Activated B cell treated with CpG ODN at 0.5 μM for 24 hours (primary cell): ENCODE measurements at regions not wholly inside any gene's neighbourhood (a gene's known extent, or its start where the extent isn't known, plus 50 kb on each side); places are given as distances from the start of the nearest gene placed in this dataset.

Experiments used
- ATAC-seq: fragments of 200-7000 bp; cut with Tn5 transposase; one replicate; pipeline ENCODE4 v1.10.0; 2021; ENCODE audit warnings: low read depth, mild to moderate bottlenecking, moderate library complexity
- CTCF ChIA-PET: fragments of 350-600 bp; sonication (Branson Sonifier 250); formaldehyde crosslinking; loops from one replicate; lab custom pipeline; 2021; ENCODE audit warnings: antibody characterized with exemption; lab: Charles Lee
- POLR2A ChIA-PET: fragments of 350-600 bp; sonication (Branson Sonifier 250); formaldehyde crosslinking; loops from one replicate; lab custom pipeline; 2021; ENCODE audit warnings: antibody characterized with exemption; lab: Charles Lee
- DNase-seq: peaks from one replicate; pipeline ENCODE4 v3.0.0; 2022
- H3K27ac Mint-ChIP-seq: one replicate; pipeline ENCODE4 v1.8.0; 2020; ENCODE audit warnings: mixed read lengths
- H3K27me3 Mint-ChIP-seq: one replicate; pipeline ENCODE4 v1.8.0; 2021; ENCODE audit warnings: mixed read lengths
- H3K36me3 Mint-ChIP-seq: one replicate; pipeline ENCODE4 v1.8.0; 2021; ENCODE audit warnings: low read depth, mixed read lengths
- H3K4me1 Mint-ChIP-seq: one replicate; pipeline ENCODE4 v1.8.0; 2021; ENCODE audit warnings: mixed read lengths
- H3K4me3 Mint-ChIP-seq: one replicate; pipeline ENCODE4 v1.8.0; 2020; ENCODE audit warnings: mild to moderate bottlenecking, mixed read lengths
- H3K9me3 Mint-ChIP-seq: one replicate; pipeline ENCODE4 v1.8.0; 2020; ENCODE audit warnings: mixed read lengths
- intact Hi-C: fragments of 100-400 bp; cut with micrococcal nuclease; formaldehyde crosslinking; loops from one replicate; pipeline ENCODE4 v1.15.1; 2024
- TF ChIP-seq, protein P1 (sequence below): fragments of 200-600 bp; IDR thresholded peaks from one replicate; pipeline ENCODE4 v1.8.0; 2022; ENCODE audit warnings: antibody characterized with exemption, mild to moderate bottlenecking

GRCh38 chr3:189502256-189502655 is 128.9 kb upstream of the TP63 start:
- TF ChIP-seq, protein P1, sequence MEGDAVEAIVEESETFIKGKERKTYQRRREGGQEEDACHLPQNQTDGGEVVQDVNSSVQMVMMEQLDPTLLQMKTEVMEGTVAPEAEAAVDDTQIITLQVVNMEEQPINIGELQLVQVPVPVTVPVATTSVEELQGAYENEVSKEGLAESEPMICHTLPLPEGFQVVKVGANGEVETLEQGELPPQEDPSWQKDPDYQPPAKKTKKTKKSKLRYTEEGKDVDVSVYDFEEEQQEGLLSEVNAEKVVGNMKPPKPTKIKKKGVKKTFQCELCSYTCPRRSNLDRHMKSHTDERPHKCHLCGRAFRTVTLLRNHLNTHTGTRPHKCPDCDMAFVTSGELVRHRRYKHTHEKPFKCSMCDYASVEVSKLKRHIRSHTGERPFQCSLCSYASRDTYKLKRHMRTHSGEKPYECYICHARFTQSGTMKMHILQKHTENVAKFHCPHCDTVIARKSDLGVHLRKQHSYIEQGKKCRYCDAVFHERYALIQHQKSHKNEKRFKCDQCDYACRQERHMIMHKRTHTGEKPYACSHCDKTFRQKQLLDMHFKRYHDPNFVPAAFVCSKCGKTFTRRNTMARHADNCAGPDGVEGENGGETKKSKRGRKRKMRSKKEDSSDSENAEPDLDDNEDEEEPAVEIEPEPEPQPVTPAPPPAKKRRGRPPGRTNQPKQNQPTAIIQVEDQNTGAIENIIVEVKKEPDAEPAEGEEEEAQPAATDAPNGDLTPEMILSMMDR: no peak
- Mint-ChIP-seq H3K4me1 (peaks cover 2% of the 10 kb centered on the region), H3K36me3 (no peaks in the 10 kb centered on the region), H3K4me3 (no peak overlapping the region), H3K27me3 (peaks cover 2% of the 10 kb centered on the region), H3K9me3 (peaks cover 5% of the 10 kb centered on the region), H3K27ac (no peak overlapping the region)
- ChIA-PET POLR2A (no interaction called here), CTCF (no interaction called here)
- no peak for ATAC-seq
- DNase-seq: no peak
- intact Hi-C loops: no loop called here

DNA sequence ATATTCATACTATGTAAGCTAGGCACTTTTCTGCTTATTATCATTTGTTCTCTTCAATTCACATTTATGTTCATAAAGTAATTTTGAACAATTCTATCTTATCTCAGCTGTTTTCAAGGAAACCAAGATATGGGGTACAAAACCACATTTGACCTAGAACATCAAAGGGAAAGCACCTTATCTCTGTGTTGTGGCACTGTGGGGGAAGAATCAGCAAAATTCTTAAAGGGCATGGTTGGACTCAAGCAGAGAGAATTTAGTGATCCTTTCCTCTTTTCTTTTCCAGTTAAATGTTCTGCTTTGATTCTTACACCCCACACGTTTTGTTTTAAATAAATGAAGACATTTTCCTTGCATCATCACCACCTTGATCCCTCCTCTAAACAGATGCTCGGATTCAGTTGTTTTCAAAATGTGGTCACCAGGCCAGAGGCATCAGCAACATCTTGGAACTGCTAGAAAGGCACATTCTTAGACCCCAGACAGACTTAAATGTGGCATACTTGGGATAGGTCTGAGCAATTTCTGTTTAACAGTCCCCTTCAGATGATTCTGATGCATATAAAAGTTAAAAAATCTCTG is 128.4 kb upstream of the TP63 start:
- intact Hi-C loops: no loop called here
- TF ChIP-seq, protein P1: no peak
- Mint-ChIP-seq H3K36me3 (no peaks in the 10 kb centered on the region), H3K27me3 (peaks cover 2% of the 10 kb centered on the region), H3K9me3 (peaks cover 5% of the 10 kb centered on the region), H3K4me1 (peaks cover 2% of the 10 kb centered on the region), H3K4me3 (no peak overlapping the region), H3K27ac (no peak overlapping the region)
- CTCF ChIA-PET: no interaction called here
- DNase-seq (no peak), ATAC-seq (no peak)
- POLR2A ChIA-PET: no interaction called here

GRCh38 chr3:189507856-189508255 is 123.3 kb upstream of the TP63 start:
- ChIA-PET POLR2A (no interaction called here), CTCF (no interaction called here)
- TF ChIP-seq, protein P1: no peak
- H3K9me3 Mint-ChIP-seq: no peaks in the 10 kb centered on the region
- ATAC-seq: no peak
- H3K27me3 Mint-ChIP-seq: peaks cover 2% of the 10 kb centered on the region
- peaks cover 17% of the 10 kb centered on the region for H3K4me1 Mint-ChIP-seq
- no peak for DNase-seq
- H3K4me3 Mint-ChIP-seq: no peak overlapping the region
- intact Hi-C loops: no loop called here
- H3K36me3 Mint-ChIP-seq: no peaks in the 10 kb centered on the region
- no peak overlapping the region for H3K27ac Mint-ChIP-seq

DNA sequence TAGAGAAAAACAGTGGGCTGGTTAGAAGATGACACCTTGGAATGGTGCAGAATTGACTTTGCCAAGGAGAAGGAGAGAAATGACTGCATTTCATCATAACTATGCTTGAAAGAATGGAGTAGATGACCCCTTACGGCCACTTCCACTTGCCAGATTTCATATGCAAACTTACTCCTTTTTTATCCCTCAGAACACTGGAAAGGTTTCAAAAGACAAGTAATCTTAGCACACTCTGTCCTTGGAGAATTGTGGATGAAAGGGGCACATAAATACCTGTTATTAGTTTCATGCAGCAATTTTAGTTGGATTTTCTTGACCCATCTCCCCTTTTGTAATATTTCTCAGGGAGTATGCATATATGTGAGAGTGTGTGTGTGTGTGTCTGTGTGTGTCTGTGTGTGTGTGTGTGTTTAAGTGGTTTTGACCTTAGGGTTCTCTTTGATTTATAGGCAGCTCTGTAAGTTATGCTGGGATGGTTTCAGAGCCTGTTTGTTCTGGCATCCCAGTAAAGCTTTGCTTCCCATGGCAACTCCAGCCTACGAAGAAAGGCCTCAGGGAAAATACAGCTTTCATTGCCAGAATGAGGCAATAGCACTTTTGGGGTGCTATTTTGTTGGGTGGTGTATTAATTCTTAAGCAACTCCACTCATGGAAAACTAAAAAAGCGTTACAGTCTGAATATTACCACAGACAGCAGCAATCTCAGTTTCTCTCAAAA is 122.2 kb upstream of the TP63 start:
- POLR2A ChIA-PET: no interaction called here
- no peaks in the 10 kb centered on the region for H3K36me3 Mint-ChIP-seq
- TF ChIP-seq, protein P1: no peak
- H3K27me3 Mint-ChIP-seq: peaks cover 2% of the 10 kb centered on the region
- intact Hi-C loops: no loop called here
- no peak overlapping the region for H3K27ac Mint-ChIP-seq
- ATAC-seq (no peak), DNase-seq (no peak)
- CTCF ChIA-PET: no interaction called here
- no peak overlapping the region for H3K4me3 Mint-ChIP-seq
- peaks cover 21% of the 10 kb centered on the region for H3K4me1 Mint-ChIP-seq
- H3K9me3 Mint-ChIP-seq: no peaks in the 10 kb centered on the region

DNA sequence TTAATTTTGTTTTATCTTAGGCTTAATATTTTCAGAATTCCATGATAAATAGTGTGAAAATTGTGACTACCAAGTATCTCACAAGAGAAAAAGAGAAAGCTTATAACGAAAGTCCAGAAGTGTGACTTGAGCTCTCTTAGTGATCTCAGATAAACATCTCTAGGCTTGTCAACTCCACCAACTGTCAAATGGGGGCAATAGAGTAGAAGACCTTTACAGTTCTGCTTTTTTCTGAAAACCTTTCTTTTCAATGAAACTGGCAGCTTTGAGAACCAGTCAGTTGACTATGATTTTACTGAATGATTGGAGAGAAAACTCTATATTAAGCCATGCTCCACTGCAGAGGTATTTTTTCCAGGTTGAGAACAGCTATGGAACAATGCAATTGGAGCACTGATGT is 119.2 kb upstream of the TP63 start:
- CTCF ChIA-PET: interaction anchor here (1.1 to 2.2 kb wide), 2 partner anchors 239 to 436 kb away, joined by 4 to 9 read pairs; no protein-coding TSS in a partner anchor
- Mint-ChIP-seq H3K4me1 (peaks cover 21% of the 10 kb centered on the region), H3K4me3 (no peak overlapping the region), H3K36me3 (no peaks in the 10 kb centered on the region), H3K27ac (no peak overlapping the region), H3K9me3 (no peaks in the 10 kb centered on the region), H3K27me3 (peaks cover 2% of the 10 kb centered on the region)
- POLR2A ChIA-PET: no interaction called here
- peak; percentile 25 for ATAC-seq
- DNase-seq: no peak
- TF ChIP-seq, protein P1: no peak
- intact Hi-C loops: loop anchor here (5.0 to 10.0 kb wide), 2 partner anchors 163 to 435 kb away; no protein-coding TSS in a partner anchor
